Uterus (tissue), 2 donors: ENCODE measurements at regions not wholly inside any gene's neighbourhood (a gene's known extent, or its start where the extent isn't known, plus 50 kb on each side); places are given as distances from the start of the nearest gene placed in this dataset.

ENCODE experiments used
- POLR2A ChIP-seq, 2 donors: fragments of 450-650 bp; IDR thresholded peaks; one replicate each; pipeline ENCODE4 v1.6.1; 2016; ENCODE audit warnings: antibody characterized with exemption in 2 of 2, mild to moderate bottlenecking in 1 of 2, moderate library complexity in 1 of 2
- TF ChIP-seq, protein P1 (sequence below), 4 experiments: fragments of 200-600 bp in 2 of 4; fragments of 450-650 bp in 2 of 4; sonication (generic) in 2 of 4; IDR thresholded peaks; one replicate each; pipeline ENCODE4 v1.5.1; 2016 to 2019; ENCODE audit warnings: antibody characterized with exemption in 4 of 4, mild to moderate bottlenecking in 2 of 4, moderate library complexity in 1 of 4

DNA sequence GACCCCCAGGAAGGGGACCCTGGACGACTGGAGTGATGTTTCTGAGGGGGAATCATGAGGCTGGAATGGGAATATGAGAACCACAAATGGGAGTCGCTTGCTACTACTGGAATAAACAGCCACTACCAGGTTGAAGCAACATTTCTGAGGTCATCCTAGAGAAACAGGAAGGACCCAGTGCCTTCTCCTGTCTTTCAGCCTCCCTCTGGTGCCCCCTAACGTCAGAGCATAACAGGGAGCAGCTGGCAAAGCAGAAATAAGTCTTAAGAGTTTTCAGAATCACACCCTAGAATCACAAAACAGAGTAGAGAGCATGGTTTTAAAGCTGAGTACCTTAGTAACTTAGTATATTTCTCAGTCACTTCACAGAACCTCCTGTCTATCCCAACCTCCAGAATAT is 347.8 kb upstream of the PITX2 start:
- TF ChIP-seq, protein P1, sequence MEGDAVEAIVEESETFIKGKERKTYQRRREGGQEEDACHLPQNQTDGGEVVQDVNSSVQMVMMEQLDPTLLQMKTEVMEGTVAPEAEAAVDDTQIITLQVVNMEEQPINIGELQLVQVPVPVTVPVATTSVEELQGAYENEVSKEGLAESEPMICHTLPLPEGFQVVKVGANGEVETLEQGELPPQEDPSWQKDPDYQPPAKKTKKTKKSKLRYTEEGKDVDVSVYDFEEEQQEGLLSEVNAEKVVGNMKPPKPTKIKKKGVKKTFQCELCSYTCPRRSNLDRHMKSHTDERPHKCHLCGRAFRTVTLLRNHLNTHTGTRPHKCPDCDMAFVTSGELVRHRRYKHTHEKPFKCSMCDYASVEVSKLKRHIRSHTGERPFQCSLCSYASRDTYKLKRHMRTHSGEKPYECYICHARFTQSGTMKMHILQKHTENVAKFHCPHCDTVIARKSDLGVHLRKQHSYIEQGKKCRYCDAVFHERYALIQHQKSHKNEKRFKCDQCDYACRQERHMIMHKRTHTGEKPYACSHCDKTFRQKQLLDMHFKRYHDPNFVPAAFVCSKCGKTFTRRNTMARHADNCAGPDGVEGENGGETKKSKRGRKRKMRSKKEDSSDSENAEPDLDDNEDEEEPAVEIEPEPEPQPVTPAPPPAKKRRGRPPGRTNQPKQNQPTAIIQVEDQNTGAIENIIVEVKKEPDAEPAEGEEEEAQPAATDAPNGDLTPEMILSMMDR (IDR thresholded peaks at IDR 0.05): no peak
- TF ChIP-seq POLR2A (IDR thresholded peaks at IDR 0.05): no peak
